ENCODE measurements at regions not wholly inside any gene's neighbourhood (a gene's known extent, or its start where the extent isn't known, plus 50 kb on each side); places are given as distances from the start of the nearest gene placed in this dataset.

GRCh38 chr1:60185684-60186083 lies 112.1 kb upstream of the C1orf87 start:
- Histone ChIP-seq H3K9ac (ENCODE audit: insufficient read length) (no peak overlapping the region), H3K4me3 (no peak overlapping the region), H3K9me3 (ENCODE audit: low read depth, low read length) (no peaks in the 10 kb centered on the region), H3K27ac (no peak overlapping the region), H3K36me3 (ENCODE audit: insufficient read depth, low read length) (no peaks in the 10 kb centered on the region)
- no peak for DNase-seq (ENCODE audit: low read depth, low spot score)
- no peak for TF ChIP-seq POLR2AphosphoS5 (IDR thresholded peaks at IDR 0.05; ENCODE audit: borderline replicate concordance, low read depth, low read length)

- Histone ChIP-seq H3K9ac (ENCODE audit: insufficient read length) (no peak overlapping the region), H3K27ac (no peak overlapping the region), H3K9me3 (ENCODE audit: low read depth, low read length) (no peaks in the 10 kb centered on the region), H3K36me3 (ENCODE audit: insufficient read depth, low read length) (no peaks in the 10 kb centered on the region), H3K4me3 (no peak overlapping the region)
- TF ChIP-seq EZH2 (IDR thresholded peaks at IDR 0.05) = no peak
- no peak for TF ChIP-seq POLR2AphosphoS5 (IDR thresholded peaks at IDR 0.05; ENCODE audit: borderline replicate concordance, low read depth, low read length)
- no peak for TF ChIP-seq FOXP2 (optimal IDR thresholded peaks at IDR 0.05; ENCODE audit: control extremely low read depth, extremely low read length, insufficient read depth)
- DNase-seq (ENCODE audit: low read depth, low spot score) = no peak
Measured at GRCh38 chr1:60184521-60184920, 111.0 kb upstream of the C1orf87 start.

GRCh38 chr1:60173729-60174505 lies 100.3 kb upstream of the C1orf87 start:
- no peak for TF ChIP-seq FOXP2 (optimal IDR thresholded peaks at IDR 0.05; ENCODE audit: control extremely low read depth, extremely low read length, insufficient read depth)
- no peak for TF ChIP-seq EZH2 (IDR thresholded peaks at IDR 0.05)
- no peak for TF ChIP-seq POLR2AphosphoS5 (IDR thresholded peaks at IDR 0.05; ENCODE audit: borderline replicate concordance, low read depth, low read length)

GRCh38 chr1:60173006-60173405 lies 99.4 kb upstream of the C1orf87 start:
- Histone ChIP-seq H3K27ac (no peak overlapping the region), H3K4me3 (no peak overlapping the region), H3K36me3 (ENCODE audit: insufficient read depth, low read length) (no peaks in the 10 kb centered on the region), H3K9ac (ENCODE audit: insufficient read length) (no peak overlapping the region), H3K9me3 (ENCODE audit: low read depth, low read length) (no peaks in the 10 kb centered on the region)
- TF ChIP-seq POLR2AphosphoS5 (IDR thresholded peaks at IDR 0.05; ENCODE audit: borderline replicate concordance, low read depth, low read length) = no peak
- TF ChIP-seq EZH2 (IDR thresholded peaks at IDR 0.05) = no peak
- no peak for TF ChIP-seq FOXP2 (optimal IDR thresholded peaks at IDR 0.05; ENCODE audit: control extremely low read depth, extremely low read length, insufficient read depth)
- DNase-seq (ENCODE audit: low read depth, low spot score) = no peak

More at GRCh38 chr1:60173729-60174505, 100.3 kb upstream of the C1orf87 start:
- no peaks in the 10 kb centered on the region for H3K36me3 ChIP-seq (ENCODE audit: insufficient read depth, low read length)
- no peak overlapping the region for H3K27ac ChIP-seq
- no peak overlapping the region for H3K4me3 ChIP-seq
- H3K9me3 ChIP-seq (ENCODE audit: low read depth, low read length) = no peaks in the 10 kb centered on the region
- H3K9ac ChIP-seq (ENCODE audit: insufficient read length) = no peak overlapping the region
- DNase-seq (ENCODE audit: low read depth, low spot score) = no peak

- TF ChIP-seq POLR2AphosphoS5 (IDR thresholded peaks at IDR 0.05; ENCODE audit: borderline replicate concordance, low read depth, low read length) (no peak), EZH2 (IDR thresholded peaks at IDR 0.05) (no peak), FOXP2 (optimal IDR thresholded peaks at IDR 0.05; ENCODE audit: control extremely low read depth, extremely low read length, insufficient read depth) (no peak)
- Histone ChIP-seq H3K9me3 (ENCODE audit: low read depth, low read length) (no peaks in the 10 kb centered on the region), H3K27ac (no peak overlapping the region), H3K4me3 (no peak overlapping the region), H3K9ac (ENCODE audit: insufficient read length) (no peak overlapping the region), H3K36me3 (ENCODE audit: insufficient read depth, low read length) (no peaks in the 10 kb centered on the region)
- DNase-seq (ENCODE audit: low read depth, low spot score) = no peak
Measured at GRCh38 chr1:60171801-60172200, 98.2 kb upstream of the C1orf87 start.

- no peaks in the 10 kb centered on the region for H3K36me3 ChIP-seq (ENCODE audit: insufficient read depth, low read length)
- no peak for DNase-seq (ENCODE audit: low read depth, low spot score)
- H3K9me3 ChIP-seq (ENCODE audit: low read depth, low read length) = no peaks in the 10 kb centered on the region
- H3K27ac ChIP-seq = no peak overlapping the region
- no peak overlapping the region for H3K9ac ChIP-seq (ENCODE audit: insufficient read length)
- H3K4me3 ChIP-seq = no peak overlapping the region
- no peak for TF ChIP-seq POLR2AphosphoS5 (IDR thresholded peaks at IDR 0.05; ENCODE audit: borderline replicate concordance, low read depth, low read length)
- no peak for TF ChIP-seq FOXP2 (optimal IDR thresholded peaks at IDR 0.05; ENCODE audit: control extremely low read depth, extremely low read length, insufficient read depth)
- TF ChIP-seq EZH2 (IDR thresholded peaks at IDR 0.05) = no peak
Measured at GRCh38 chr1:60170709-60171108, 97.1 kb upstream of the C1orf87 start.

- TF ChIP-seq EZH2 (IDR thresholded peaks at IDR 0.05) (no peak), FOXP2 (optimal IDR thresholded peaks at IDR 0.05; ENCODE audit: control extremely low read depth, extremely low read length, insufficient read depth) (no peak), POLR2AphosphoS5 (IDR thresholded peaks at IDR 0.05; ENCODE audit: borderline replicate concordance, low read depth, low read length) (no peak)
- no peaks in the 10 kb centered on the region for H3K36me3 ChIP-seq (ENCODE audit: insufficient read depth, low read length)
- H3K9ac ChIP-seq (ENCODE audit: insufficient read length) = no peak overlapping the region
- no peak overlapping the region for H3K27ac ChIP-seq
- DNase-seq (ENCODE audit: low read depth, low spot score) = no peak
- H3K4me3 ChIP-seq = no peak overlapping the region
- H3K9me3 ChIP-seq (ENCODE audit: low read depth, low read length) = no peaks in the 10 kb centered on the region
Measured at GRCh38 chr1:60169206-60169605, 95.6 kb upstream of the C1orf87 start.

- no peak for DNase-seq (ENCODE audit: low read depth, low spot score)
- no peaks in the 10 kb centered on the region for H3K36me3 ChIP-seq (ENCODE audit: insufficient read depth, low read length)
- H3K27ac ChIP-seq = no peak overlapping the region
- H3K4me3 ChIP-seq = no peak overlapping the region
- H3K9me3 ChIP-seq (ENCODE audit: low read depth, low read length) = no peaks in the 10 kb centered on the region
- TF ChIP-seq POLR2AphosphoS5 (IDR thresholded peaks at IDR 0.05; ENCODE audit: borderline replicate concordance, low read depth, low read length) (no peak), EZH2 (IDR thresholded peaks at IDR 0.05) (no peak), FOXP2 (optimal IDR thresholded peaks at IDR 0.05; ENCODE audit: control extremely low read depth, extremely low read length, insufficient read depth) (no peak)
- H3K9ac ChIP-seq (ENCODE audit: insufficient read length) = no peak overlapping the region
Measured at GRCh38 chr1:60162936-60163335, 89.4 kb upstream of the C1orf87 start.

- H3K4me3 ChIP-seq = no peak overlapping the region
- H3K9ac ChIP-seq (ENCODE audit: insufficient read length) = no peak overlapping the region
- no peaks in the 10 kb centered on the region for H3K36me3 ChIP-seq (ENCODE audit: insufficient read depth, low read length)
- no peak for DNase-seq (ENCODE audit: low read depth, low spot score)
- H3K27ac ChIP-seq = no peak overlapping the region
- no peaks in the 10 kb centered on the region for H3K9me3 ChIP-seq (ENCODE audit: low read depth, low read length)
- TF ChIP-seq EZH2 (IDR thresholded peaks at IDR 0.05) (no peak), POLR2AphosphoS5 (IDR thresholded peaks at IDR 0.05; ENCODE audit: borderline replicate concordance, low read depth, low read length) (no peak), FOXP2 (optimal IDR thresholded peaks at IDR 0.05; ENCODE audit: control extremely low read depth, extremely low read length, insufficient read depth) (no peak)
Measured at GRCh38 chr1:60160141-60160540, 86.6 kb upstream of the C1orf87 start.

Measured in SK-N-MC (cell line).